ENCODE measurements at regions not wholly inside any gene's neighbourhood (a gene's known extent, or its start where the extent isn't known, plus 50 kb on each side); places are given as distances from the start of the nearest gene placed in this dataset.

- no peak for DNase-seq (ENCODE audit: low spot score)
- H3K9ac ChIP-seq = no peak overlapping the region
These were observed 354.1 kb downstream of the EIPR1 start for GRCh38 chr2:3023531-3023930.

GRCh38 chr2:3022841-3023372 lies 354.7 kb downstream of the EIPR1 start:
- H3K36me3 Mint-ChIP-seq = no peaks in the 10 kb centered on the region
- DNase-seq (ENCODE audit: low spot score) = no peak
- TF ChIP-seq EZH2phosphoT487 (IDR thresholded peaks at IDR 0.05) (no peak), CTCF (IDR thresholded peaks at IDR 0.05) (no peak), EZH2 (IDR thresholded peaks at IDR 0.05) (no peak)

More at GRCh38 chr2:3023531-3023930, 354.1 kb downstream of the EIPR1 start:
- Mint-ChIP-seq H3K36me3 (no peaks in the 10 kb centered on the region), H3K9me3 (peaks cover 3% of the 10 kb centered on the region), H3K27me3 (ENCODE audit: insufficient read depth, low read depth) (peaks cover 2% of the 10 kb centered on the region), H3K4me3 (no peak overlapping the region), H3K27ac (no peak overlapping the region), H3K4me1 (peaks cover 7% of the 10 kb centered on the region)
- Histone ChIP-seq H3K4me2 (no peak overlapping the region), H3F3A (ENCODE audit: low read depth) (no peaks in the 10 kb centered on the region), H3K9me3 (ENCODE audit: low read depth) (no peaks in the 10 kb centered on the region), H3K4me1 (no peaks in the 10 kb centered on the region), H3K4me3 (no peak overlapping the region), H3K36me3 (no peaks in the 10 kb centered on the region), H3K27me3 (no peaks in the 10 kb centered on the region), H3K79me2 (ENCODE audit: low read depth) (no peaks in the 10 kb centered on the region), H3K27ac (no peak overlapping the region), H4K20me1 (ENCODE audit: low read depth) (no peaks in the 10 kb centered on the region), H2AFZ (replicated peaks) (no peak overlapping the region)
- TF ChIP-seq CTCF (IDR thresholded peaks at IDR 0.05) (no peak), EZH2 (IDR thresholded peaks at IDR 0.05) (no peak), EZH2phosphoT487 (IDR thresholded peaks at IDR 0.05) (no peak)

GRCh38 chr2:3021720-3022119 lies 355.9 kb downstream of the EIPR1 start:
- no peak overlapping the region for H3K4me3 ChIP-seq
- H2AFZ ChIP-seq (replicated peaks) = no peak overlapping the region
- H3F3A ChIP-seq (ENCODE audit: low read depth) = no peaks in the 10 kb centered on the region
- peaks cover 9% of the 10 kb centered on the region for H3K9me3 ChIP-seq (ENCODE audit: low read depth)
- H3K4me3 Mint-ChIP-seq = no peak overlapping the region
- no peak for DNase-seq (ENCODE audit: low spot score)
- H3K36me3 ChIP-seq = no peaks in the 10 kb centered on the region
- no peak overlapping the region for H3K4me2 ChIP-seq
- no peaks in the 10 kb centered on the region for H3K27me3 ChIP-seq
- H3K79me2 ChIP-seq (ENCODE audit: low read depth) = no peaks in the 10 kb centered on the region
- peaks cover 7% of the 10 kb centered on the region for H3K4me1 Mint-ChIP-seq
- H3K4me1 ChIP-seq = no peaks in the 10 kb centered on the region
- H3K9ac ChIP-seq = no peak overlapping the region
- no peaks in the 10 kb centered on the region for H4K20me1 ChIP-seq (ENCODE audit: low read depth)
- H3K27ac ChIP-seq = no peak overlapping the region
- TF ChIP-seq EZH2phosphoT487 (IDR thresholded peaks at IDR 0.05) (no peak), EZH2 (IDR thresholded peaks at IDR 0.05) (no peak), CTCF (IDR thresholded peaks at IDR 0.05) (no peak)
- H3K9me3 Mint-ChIP-seq = peaks cover 8% of the 10 kb centered on the region
- no peak overlapping the region for H3K27ac Mint-ChIP-seq
- H3K36me3 Mint-ChIP-seq = no peaks in the 10 kb centered on the region
- peaks cover 2% of the 10 kb centered on the region for H3K27me3 Mint-ChIP-seq (ENCODE audit: insufficient read depth, low read depth)

More at GRCh38 chr2:3022841-3023372, 354.7 kb downstream of the EIPR1 start:
- Histone ChIP-seq H3K9me3 (ENCODE audit: low read depth) (no peaks in the 10 kb centered on the region), H3K4me1 (no peaks in the 10 kb centered on the region), H3F3A (ENCODE audit: low read depth) (no peaks in the 10 kb centered on the region), H3K4me3 (no peak overlapping the region), H2AFZ (replicated peaks) (no peak overlapping the region), H3K27ac (no peak overlapping the region), H3K9ac (no peak overlapping the region), H3K79me2 (ENCODE audit: low read depth) (no peaks in the 10 kb centered on the region), H3K36me3 (no peaks in the 10 kb centered on the region), H3K27me3 (no peaks in the 10 kb centered on the region), H3K4me2 (no peak overlapping the region), H4K20me1 (ENCODE audit: low read depth) (no peaks in the 10 kb centered on the region)
- Mint-ChIP-seq H3K27ac (no peak overlapping the region), H3K4me1 (peaks cover 7% of the 10 kb centered on the region), H3K9me3 (peaks cover 3% of the 10 kb centered on the region), H3K27me3 (ENCODE audit: insufficient read depth, low read depth) (peaks cover 2% of the 10 kb centered on the region), H3K4me3 (no peak overlapping the region)
